MM.1S (cell line): ENCODE measurements at regions not wholly inside any gene's neighbourhood (a gene's known extent, or its start where the extent isn't known, plus 50 kb on each side); places are given as distances from the start of the nearest gene placed in this dataset.

Experiments used
- DNase-seq: peaks from one replicate; pipeline ENCODE4 v3.0.0-alpha.2; 2015
- H2AFZ ChIP-seq: fragments of 300-600 bp; sonication (generic); 2 replicates; pipeline ENCODE4 v1.6.0; 2016; ENCODE audit warnings: antibody characterized with exemption, low read length
- H3F3A ChIP-seq: fragments of 300-600 bp; sonication (generic); 2 replicates; pipeline ENCODE4 v1.6.1; 2016; ENCODE audit warnings: mild to moderate bottlenecking, antibody characterized with exemption, low read length, moderate library complexity, mixed read lengths; ENCODE audit not compliant: insufficient read depth
- H3K27ac ChIP-seq: fragments of 300-600 bp; sonication (generic); 2 replicates; pipeline ENCODE4 v1.5.1; 2016; ENCODE audit warnings: mild to moderate bottlenecking, low read length
- H3K27me3 ChIP-seq: fragments of 300-600 bp; sonication (generic); replicated peaks from 2 replicates; pipeline ENCODE4 v1.6.0; 2016; ENCODE audit warnings: low read length; ENCODE audit not compliant: insufficient read depth
- H3K36me3 ChIP-seq: fragments of 300-600 bp; sonication (generic); replicated peaks from 2 replicates; pipeline ENCODE4 v1.6.1; 2016; ENCODE audit warnings: mild to moderate bottlenecking, low read length, mixed read lengths; ENCODE audit not compliant: insufficient read depth
- H3K4me1 ChIP-seq: fragments of 300-600 bp; sonication (generic); 2 replicates; pipeline ENCODE4 v1.6.1; 2016; ENCODE audit warnings: low read length, mixed read lengths
- H3K4me2 ChIP-seq: fragments of 300-600 bp; sonication (generic); 2 replicates; pipeline ENCODE4 v1.6.0; 2016; ENCODE audit warnings: low read depth, low read length
- H3K4me3 ChIP-seq: fragments of 300-600 bp; sonication (generic); 2 replicates; pipeline ENCODE4 v1.5.1; 2016; ENCODE audit warnings: low read length, mixed read lengths
- H3K79me2 ChIP-seq: fragments of 300-600 bp; sonication (generic); 2 replicates; pipeline ENCODE4 v1.6.1; 2016; ENCODE audit warnings: mixed run types, low read length, mixed read lengths
- H3K9ac ChIP-seq: fragments of 300-600 bp; sonication (generic); 2 replicates; pipeline ENCODE4 v1.6.1; 2016; ENCODE audit warnings: low read length, mixed read lengths
- H3K9me2 ChIP-seq: fragments of 300-600 bp; sonication (generic); replicated peaks from 2 replicates; pipeline ENCODE4 v1.6.1; 2016; ENCODE audit warnings: mild to moderate bottlenecking, low read length, mixed read lengths; ENCODE audit not compliant: insufficient read depth
- H3K9me3 ChIP-seq: fragments of 300-600 bp; sonication (generic); replicated peaks from 2 replicates; pipeline ENCODE4 v1.6.1; 2016; ENCODE audit warnings: mild to moderate bottlenecking, low read length, mixed read lengths; ENCODE audit not compliant: insufficient read depth
- H4K20me1 ChIP-seq: fragments of 300-600 bp; sonication (generic); 2 replicates; pipeline ENCODE4 v1.6.1; 2016; ENCODE audit warnings: mild to moderate bottlenecking, low read length, moderate library complexity, mixed read lengths; ENCODE audit not compliant: insufficient read depth
- CTCF ChIP-seq: fragments of 300-600 bp; sonication (generic); IDR thresholded peaks from 2 replicates; pipeline ENCODE4 v1.5.1; 2016; ENCODE audit warnings: antibody characterized with exemption, low read length, mixed read lengths
- EZH2 ChIP-seq: fragments of 300-600 bp; sonication (generic); optimal IDR thresholded peaks from 2 replicates; pipeline ENCODE3; 2017; ENCODE audit warnings: low read depth, mild to moderate bottlenecking, antibody characterized with exemption, low read length, mixed read lengths
- EZH2phosphoT487 ChIP-seq: fragments of 300-600 bp; sonication (generic); IDR thresholded peaks from 2 replicates; pipeline ENCODE4 v1.6.1; 2018; ENCODE audit warnings: antibody characterized with exemption, low read length

GRCh38 chr2:10214179-10214578 is 88.5 kb upstream of the HPCAL1 start:
- H3K79me2 ChIP-seq, result no peaks in the 10 kb centered on the region
- no peak overlapping the region for H3K4me2 ChIP-seq
- H3K9me2 ChIP-seq, result no peaks in the 10 kb centered on the region
- no peaks in the 10 kb centered on the region for H3K36me3 ChIP-seq
- no peak overlapping the region for H3K9ac ChIP-seq
- H3F3A ChIP-seq, result no peaks in the 10 kb centered on the region
- no peaks in the 10 kb centered on the region for H3K27me3 ChIP-seq
- no peak overlapping the region for H3K27ac ChIP-seq
- no peak overlapping the region for H3K4me3 ChIP-seq
- H3K4me1 ChIP-seq, result no peaks in the 10 kb centered on the region
- H2AFZ ChIP-seq, result no peak overlapping the region
- no peak for DNase-seq
- no peaks in the 10 kb centered on the region for H3K9me3 ChIP-seq
- TF ChIP-seq EZH2phosphoT487, result no peak
- TF ChIP-seq EZH2, result no peak
- TF ChIP-seq CTCF, result no peak
- H4K20me1 ChIP-seq, result no peaks in the 10 kb centered on the region

DNA sequence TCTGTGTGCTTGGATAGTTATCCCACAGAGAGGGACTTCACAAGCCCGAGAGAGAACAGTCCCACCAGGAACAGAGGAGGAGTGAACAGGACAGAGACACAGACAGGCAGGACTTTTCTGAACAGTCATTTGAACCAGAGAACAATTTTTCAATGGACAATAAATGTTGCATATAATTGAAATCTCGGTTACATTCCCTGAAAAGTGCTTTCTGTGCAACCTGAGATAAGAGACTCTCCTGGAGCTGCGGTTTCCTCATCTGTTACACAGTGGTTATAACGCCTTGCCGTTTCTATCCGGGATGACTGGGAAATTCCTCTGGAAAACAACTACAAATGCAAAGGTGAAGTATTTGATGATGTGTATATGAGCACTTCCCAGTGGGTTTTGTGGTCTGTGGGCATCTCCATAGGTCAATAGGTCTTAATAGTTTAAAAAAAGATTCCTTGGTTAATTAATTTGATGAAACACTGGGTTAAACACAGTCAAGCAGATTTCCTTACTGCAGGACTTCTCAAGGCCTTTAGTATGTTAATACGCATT is 87.2 kb upstream of the HPCAL1 start:
- Histone ChIP-seq H3K27ac (no peak overlapping the region), H3F3A (no peaks in the 10 kb centered on the region), H3K4me3 (no peak overlapping the region), H3K27me3 (no peaks in the 10 kb centered on the region), H3K79me2 (no peaks in the 10 kb centered on the region), H3K9ac (no peak overlapping the region), H3K4me2 (no peak overlapping the region), H2AFZ (no peak overlapping the region), H3K36me3 (no peaks in the 10 kb centered on the region), H3K4me1 (no peaks in the 10 kb centered on the region), H3K9me3 (no peaks in the 10 kb centered on the region), H3K9me2 (no peaks in the 10 kb centered on the region), H4K20me1 (no peaks in the 10 kb centered on the region)
- no peak for DNase-seq
- no peak for TF ChIP-seq EZH2
- TF ChIP-seq CTCF, result no peak
- no peak for TF ChIP-seq EZH2phosphoT487

DNA sequence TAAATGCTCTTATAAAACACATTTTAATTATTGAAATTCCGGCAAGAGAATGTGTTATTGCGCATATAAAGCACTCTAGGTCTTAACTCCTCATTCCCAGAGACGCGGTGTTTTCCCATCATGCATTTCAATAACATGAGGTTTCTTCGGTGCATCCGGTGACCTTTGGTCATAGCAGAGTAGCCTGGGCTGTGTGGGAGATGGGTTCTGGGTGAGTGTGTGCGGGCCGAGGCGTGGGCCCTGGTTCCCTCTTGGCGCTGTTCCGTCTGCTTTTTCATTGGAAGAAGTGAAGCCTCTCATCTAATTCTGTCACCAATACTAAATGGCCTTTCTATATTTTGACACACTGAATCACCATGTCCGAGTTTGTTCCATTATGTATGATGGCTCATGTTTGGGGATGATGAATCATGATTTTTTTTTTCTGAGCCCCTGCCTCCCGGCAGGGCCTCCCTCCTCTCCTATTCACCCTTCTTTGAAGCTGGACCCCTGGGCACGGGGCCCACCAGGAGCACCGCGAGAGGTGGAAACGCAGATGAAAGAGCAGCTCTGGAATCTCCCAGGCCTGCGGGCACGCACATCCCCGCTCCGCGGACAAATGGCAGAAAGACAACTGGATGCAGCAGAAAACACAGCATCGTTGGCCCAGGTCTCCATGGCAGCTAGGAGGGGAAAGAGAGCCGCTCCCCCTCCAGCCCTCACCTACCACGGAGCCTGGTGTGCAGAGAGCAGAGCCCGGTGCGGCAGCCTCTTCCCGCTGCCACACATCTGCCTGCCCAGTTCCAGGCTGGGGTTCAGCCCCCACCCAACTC is 85.8 kb upstream of the HPCAL1 start:
- no peaks in the 10 kb centered on the region for H4K20me1 ChIP-seq
- TF ChIP-seq CTCF (no peak), EZH2 (no peak), EZH2phosphoT487 (no peak)
- no peaks in the 10 kb centered on the region for H3K36me3 ChIP-seq
- no peak overlapping the region for H3K27ac ChIP-seq
- H3K9me3 ChIP-seq, result no peaks in the 10 kb centered on the region
- no peaks in the 10 kb centered on the region for H3K27me3 ChIP-seq
- no peak overlapping the region for H3K4me2 ChIP-seq
- no peaks in the 10 kb centered on the region for H3F3A ChIP-seq
- no peaks in the 10 kb centered on the region for H3K9me2 ChIP-seq
- H3K4me1 ChIP-seq, result no peaks in the 10 kb centered on the region
- H3K9ac ChIP-seq, result no peak overlapping the region
- H2AFZ ChIP-seq, result no peak overlapping the region
- no peak overlapping the region for H3K4me3 ChIP-seq
- H3K79me2 ChIP-seq, result no peaks in the 10 kb centered on the region
- DNase-seq, result no peak
